ENCODE measurements at regions not wholly inside any gene's neighbourhood (a gene's known extent, or its start where the extent isn't known, plus 50 kb on each side); places are given as distances from the start of the nearest gene placed in this dataset.

GRCh38 chr2:67689186-67689585 is 292.1 kb downstream of the ETAA1 start:
- no peaks in the 10 kb centered on the region for H3K79me2 ChIP-seq (ENCODE audit: insufficient read depth, low read length)
- H3K4me2 ChIP-seq (ENCODE audit: low read length): no peak overlapping the region
- H3K4me3 ChIP-seq (ENCODE audit: low read depth, low read length, poor library complexity, severe bottlenecking): no peak overlapping the region
- no peaks in the 10 kb centered on the region for H3K4me1 ChIP-seq (ENCODE audit: insufficient read depth, low read length, severe bottlenecking)
- no peaks in the 10 kb centered on the region for H3K9me3 ChIP-seq (ENCODE audit: low read length)
- H4K20me1 ChIP-seq (ENCODE audit: insufficient read depth, low read length): no peaks in the 10 kb centered on the region
- H3F3A ChIP-seq (ENCODE audit: insufficient read depth, low read length): no peaks in the 10 kb centered on the region
- H3K27me3 ChIP-seq (ENCODE audit: insufficient read depth, low read length): no peaks in the 10 kb centered on the region
- no peak for TF ChIP-seq EZH2 (IDR thresholded peaks at IDR 0.05; ENCODE audit: borderline replicate concordance, low read length)
- TF ChIP-seq, protein P1, sequence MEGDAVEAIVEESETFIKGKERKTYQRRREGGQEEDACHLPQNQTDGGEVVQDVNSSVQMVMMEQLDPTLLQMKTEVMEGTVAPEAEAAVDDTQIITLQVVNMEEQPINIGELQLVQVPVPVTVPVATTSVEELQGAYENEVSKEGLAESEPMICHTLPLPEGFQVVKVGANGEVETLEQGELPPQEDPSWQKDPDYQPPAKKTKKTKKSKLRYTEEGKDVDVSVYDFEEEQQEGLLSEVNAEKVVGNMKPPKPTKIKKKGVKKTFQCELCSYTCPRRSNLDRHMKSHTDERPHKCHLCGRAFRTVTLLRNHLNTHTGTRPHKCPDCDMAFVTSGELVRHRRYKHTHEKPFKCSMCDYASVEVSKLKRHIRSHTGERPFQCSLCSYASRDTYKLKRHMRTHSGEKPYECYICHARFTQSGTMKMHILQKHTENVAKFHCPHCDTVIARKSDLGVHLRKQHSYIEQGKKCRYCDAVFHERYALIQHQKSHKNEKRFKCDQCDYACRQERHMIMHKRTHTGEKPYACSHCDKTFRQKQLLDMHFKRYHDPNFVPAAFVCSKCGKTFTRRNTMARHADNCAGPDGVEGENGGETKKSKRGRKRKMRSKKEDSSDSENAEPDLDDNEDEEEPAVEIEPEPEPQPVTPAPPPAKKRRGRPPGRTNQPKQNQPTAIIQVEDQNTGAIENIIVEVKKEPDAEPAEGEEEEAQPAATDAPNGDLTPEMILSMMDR (IDR thresholded peaks at IDR 0.05; ENCODE audit: low read length): no peak
- no peaks in the 10 kb centered on the region for H3K36me3 ChIP-seq (ENCODE audit: insufficient read depth, low read length)
- no peaks in the 10 kb centered on the region for H3K9me2 ChIP-seq (ENCODE audit: low read depth, low read length)
- no peak overlapping the region for H3K9ac ChIP-seq (ENCODE audit: low read length)
- no peak overlapping the region for H3K27ac ChIP-seq (ENCODE audit: low read depth, low read length, poor library complexity, severe bottlenecking)
- no peak overlapping the region for H2AFZ ChIP-seq (ENCODE audit: low read length)

DNA sequence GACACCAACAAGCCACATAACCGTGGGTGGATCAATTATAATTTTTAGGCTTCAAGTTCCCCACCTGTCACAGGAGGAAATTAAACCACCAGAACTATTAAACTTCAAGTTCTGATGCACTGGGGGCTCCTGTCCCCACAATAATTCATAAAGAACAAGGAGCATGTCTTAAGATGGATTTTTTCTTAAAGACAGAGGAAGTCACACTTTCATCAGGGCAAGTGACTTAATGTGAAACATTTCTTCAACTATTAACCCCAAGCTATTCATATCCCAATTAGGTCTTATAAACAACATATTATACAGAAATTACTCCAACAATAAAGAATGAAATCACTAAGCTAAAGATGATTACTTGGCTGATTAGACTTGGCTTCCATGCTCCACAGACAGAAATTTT is 292.5 kb downstream of the ETAA1 start:
- Histone ChIP-seq H3K27ac (ENCODE audit: low read depth, low read length, poor library complexity, severe bottlenecking) (no peak overlapping the region), H3K79me2 (ENCODE audit: insufficient read depth, low read length) (no peaks in the 10 kb centered on the region), H3K9me2 (ENCODE audit: low read depth, low read length) (no peaks in the 10 kb centered on the region), H3F3A (ENCODE audit: insufficient read depth, low read length) (no peaks in the 10 kb centered on the region), H3K4me3 (ENCODE audit: low read depth, low read length, poor library complexity, severe bottlenecking) (no peak overlapping the region), H3K9me3 (ENCODE audit: low read length) (no peaks in the 10 kb centered on the region), H3K4me1 (ENCODE audit: insufficient read depth, low read length, severe bottlenecking) (no peaks in the 10 kb centered on the region), H3K27me3 (ENCODE audit: insufficient read depth, low read length) (no peaks in the 10 kb centered on the region), H3K9ac (ENCODE audit: low read length) (no peak overlapping the region), H3K36me3 (ENCODE audit: insufficient read depth, low read length) (no peaks in the 10 kb centered on the region), H4K20me1 (ENCODE audit: insufficient read depth, low read length) (no peaks in the 10 kb centered on the region), H3K4me2 (ENCODE audit: low read length) (no peak overlapping the region), H2AFZ (ENCODE audit: low read length) (no peak overlapping the region)
- TF ChIP-seq, protein P1 (IDR thresholded peaks at IDR 0.05; ENCODE audit: low read length): no peak
- no peak for TF ChIP-seq EZH2 (IDR thresholded peaks at IDR 0.05; ENCODE audit: borderline replicate concordance, low read length)

DNA sequence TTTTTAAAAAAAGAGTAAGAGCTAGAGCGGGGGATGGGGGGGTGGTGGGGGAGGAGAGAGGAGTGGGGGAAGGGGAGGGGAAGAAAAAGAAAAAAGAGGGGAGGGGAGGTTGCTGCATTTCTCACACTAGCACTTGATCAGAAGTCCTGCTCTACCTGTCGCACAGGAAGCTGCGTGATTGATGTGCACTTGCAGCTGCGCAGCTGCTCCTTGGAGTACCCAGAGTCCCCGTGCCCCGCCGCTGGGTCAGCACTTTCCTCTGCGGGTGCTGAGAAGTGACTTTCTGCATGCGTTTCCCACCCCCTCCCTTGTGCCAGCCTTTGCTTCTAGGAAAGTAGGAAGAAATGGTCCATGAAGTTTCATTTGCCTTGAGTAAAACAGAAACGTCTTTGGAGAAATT is 297.3 kb downstream of the ETAA1 start:
- TF ChIP-seq, protein P1 (IDR thresholded peaks at IDR 0.05; ENCODE audit: low read length): no peak
- TF ChIP-seq EZH2 (IDR thresholded peaks at IDR 0.05; ENCODE audit: borderline replicate concordance, low read length): no peak
- Histone ChIP-seq H3K27me3 (ENCODE audit: insufficient read depth, low read length) (no peaks in the 10 kb centered on the region), H4K20me1 (ENCODE audit: insufficient read depth, low read length) (no peaks in the 10 kb centered on the region), H3K9me2 (ENCODE audit: low read depth, low read length) (no peaks in the 10 kb centered on the region), H3K36me3 (ENCODE audit: insufficient read depth, low read length) (no peaks in the 10 kb centered on the region), H3K4me2 (ENCODE audit: low read length) (no peak overlapping the region), H2AFZ (ENCODE audit: low read length) (no peak overlapping the region), H3K4me3 (ENCODE audit: low read depth, low read length, poor library complexity, severe bottlenecking) (no peak overlapping the region), H3K9me3 (ENCODE audit: low read length) (no peaks in the 10 kb centered on the region), H3K27ac (ENCODE audit: low read depth, low read length, poor library complexity, severe bottlenecking) (no peak overlapping the region), H3K79me2 (ENCODE audit: insufficient read depth, low read length) (no peaks in the 10 kb centered on the region), H3F3A (ENCODE audit: insufficient read depth, low read length) (no peaks in the 10 kb centered on the region), H3K4me1 (ENCODE audit: insufficient read depth, low read length, severe bottlenecking) (no peaks in the 10 kb centered on the region), H3K9ac (ENCODE audit: low read length) (no peak overlapping the region)

Data from OCI-LY1 (cell line).